ENCODE measurements at regions not wholly inside any gene's neighbourhood (a gene's known extent, or its start where the extent isn't known, plus 50 kb on each side); places are given as distances from the start of the nearest gene placed in this dataset.

DNA sequence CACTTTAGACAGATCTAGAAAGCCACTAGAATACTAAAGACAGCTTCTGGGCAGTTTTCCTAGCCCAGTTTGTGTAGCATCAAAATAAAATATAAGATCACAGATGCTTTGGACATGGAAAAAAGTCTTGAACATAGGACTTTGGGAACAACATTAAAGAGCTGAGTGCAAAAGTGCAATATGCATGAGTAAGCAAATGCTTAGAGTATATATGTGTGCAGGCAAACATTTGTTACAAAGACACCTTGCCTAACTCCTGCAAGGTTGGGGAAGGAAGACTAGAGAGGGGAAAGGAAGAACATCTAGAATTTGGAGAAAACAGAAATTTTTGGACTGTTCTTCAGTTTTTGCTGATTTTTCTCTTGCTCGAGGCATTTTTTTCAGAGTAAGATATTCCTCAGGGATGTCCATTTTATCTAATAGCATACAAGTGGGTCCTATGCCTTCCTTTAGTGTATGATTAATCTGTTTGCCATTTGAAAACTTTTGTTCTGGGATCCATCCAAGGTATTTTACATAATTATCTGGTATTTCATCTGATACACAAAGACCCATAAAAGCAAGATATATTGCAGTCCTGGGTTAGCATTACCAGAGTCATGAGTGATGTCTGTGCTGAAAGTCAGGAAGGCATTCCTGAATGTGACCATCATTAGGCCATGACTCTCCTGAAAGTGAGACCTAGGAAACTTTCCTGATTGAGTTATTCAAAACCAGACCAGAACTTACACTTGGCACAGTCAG, 142.0 kb upstream of the RGMB start:
- peaks cover 0 to 6% of the 10 kb centered on the region in 2 donors for H3K9me3 ChIP-seq
- TF ChIP-seq, protein P1, sequence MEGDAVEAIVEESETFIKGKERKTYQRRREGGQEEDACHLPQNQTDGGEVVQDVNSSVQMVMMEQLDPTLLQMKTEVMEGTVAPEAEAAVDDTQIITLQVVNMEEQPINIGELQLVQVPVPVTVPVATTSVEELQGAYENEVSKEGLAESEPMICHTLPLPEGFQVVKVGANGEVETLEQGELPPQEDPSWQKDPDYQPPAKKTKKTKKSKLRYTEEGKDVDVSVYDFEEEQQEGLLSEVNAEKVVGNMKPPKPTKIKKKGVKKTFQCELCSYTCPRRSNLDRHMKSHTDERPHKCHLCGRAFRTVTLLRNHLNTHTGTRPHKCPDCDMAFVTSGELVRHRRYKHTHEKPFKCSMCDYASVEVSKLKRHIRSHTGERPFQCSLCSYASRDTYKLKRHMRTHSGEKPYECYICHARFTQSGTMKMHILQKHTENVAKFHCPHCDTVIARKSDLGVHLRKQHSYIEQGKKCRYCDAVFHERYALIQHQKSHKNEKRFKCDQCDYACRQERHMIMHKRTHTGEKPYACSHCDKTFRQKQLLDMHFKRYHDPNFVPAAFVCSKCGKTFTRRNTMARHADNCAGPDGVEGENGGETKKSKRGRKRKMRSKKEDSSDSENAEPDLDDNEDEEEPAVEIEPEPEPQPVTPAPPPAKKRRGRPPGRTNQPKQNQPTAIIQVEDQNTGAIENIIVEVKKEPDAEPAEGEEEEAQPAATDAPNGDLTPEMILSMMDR (IDR thresholded peaks at IDR 0.05), result no peak
- DNase-seq (ENCODE audit: low spot score), result no peak

GRCh38 chr5:98635656-98636055, 137.8 kb upstream of the RGMB start:
- no peaks in the 10 kb centered on the region for H3K27me3 ChIP-seq
- H3K9me3 ChIP-seq, result no peaks in the 10 kb centered on the region
- no peaks in the 10 kb centered on the region for H3K4me1 ChIP-seq
- TF ChIP-seq, protein P1 (IDR thresholded peaks at IDR 0.05), result no peak
- no peak for DNase-seq (ENCODE audit: low spot score)
- H3K36me3 ChIP-seq, result no peaks in the 10 kb centered on the region
- no peak overlapping the region for H3K4me3 ChIP-seq
- no peak overlapping the region for H3K27ac ChIP-seq

More for the DNA sequence above, 142.0 kb upstream of the RGMB start:
- Histone ChIP-seq H3K36me3 (no peaks in the 10 kb centered on the region), H3K4me3 (no peak overlapping the region), H3K27ac (no peak overlapping the region), H3K27me3 (no peaks in the 10 kb centered on the region), H3K4me1 (no peaks in the 10 kb centered on the region)

- DNase-seq (ENCODE audit: low spot score), result no peak
- Histone ChIP-seq H3K9me3 (no peaks in the 10 kb centered on the region), H3K4me3 (no peak overlapping the region), H3K36me3 (no peaks in the 10 kb centered on the region), H3K4me1 (no peaks in the 10 kb centered on the region), H3K27me3 (no peaks in the 10 kb centered on the region), H3K27ac (no peak overlapping the region)
- TF ChIP-seq, protein P1 (IDR thresholded peaks at IDR 0.05), result no peak
These were observed 136.3 kb upstream of the RGMB start for GRCh38 chr5:98637116-98637515.

DNA sequence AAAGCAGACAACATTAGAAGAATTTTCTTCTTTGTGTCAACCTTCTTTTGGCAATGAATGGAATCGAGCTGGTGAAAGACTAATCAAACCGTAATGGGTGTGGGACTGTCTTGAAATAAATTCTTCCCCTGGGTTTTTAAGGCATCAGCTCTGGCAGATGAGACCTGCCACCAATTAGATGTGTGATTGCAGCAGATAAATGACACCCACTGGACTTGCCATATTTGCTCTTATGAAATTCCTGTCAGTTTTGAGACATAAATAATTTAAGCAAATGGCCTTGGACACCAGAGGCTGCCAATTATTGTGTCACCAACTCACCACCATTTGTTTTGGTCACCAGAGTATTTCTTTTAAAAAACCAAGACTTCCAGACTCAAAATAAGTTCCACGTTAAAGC, 135.9 kb upstream of the RGMB start:
- Histone ChIP-seq H3K27me3 (no peaks in the 10 kb centered on the region), H3K36me3 (no peaks in the 10 kb centered on the region), H3K27ac (no peak overlapping the region), H3K4me1 (no peaks in the 10 kb centered on the region), H3K9me3 (no peaks in the 10 kb centered on the region), H3K4me3 (no peak overlapping the region)
- TF ChIP-seq, protein P1 (IDR thresholded peaks at IDR 0.05), result no peak
- DNase-seq (ENCODE audit: low spot score), result no peak

GRCh38 chr5:98638111-98638510, 135.4 kb upstream of the RGMB start:
- Histone ChIP-seq H3K4me3 (no peak overlapping the region), H3K9me3 (no peaks in the 10 kb centered on the region), H3K36me3 (no peaks in the 10 kb centered on the region), H3K27me3 (no peaks in the 10 kb centered on the region), H3K27ac (no peak overlapping the region), H3K4me1 (no peaks in the 10 kb centered on the region)
- TF ChIP-seq, protein P1 (IDR thresholded peaks at IDR 0.05), result no peak
- DNase-seq (ENCODE audit: low spot score), result no peak

DNA sequence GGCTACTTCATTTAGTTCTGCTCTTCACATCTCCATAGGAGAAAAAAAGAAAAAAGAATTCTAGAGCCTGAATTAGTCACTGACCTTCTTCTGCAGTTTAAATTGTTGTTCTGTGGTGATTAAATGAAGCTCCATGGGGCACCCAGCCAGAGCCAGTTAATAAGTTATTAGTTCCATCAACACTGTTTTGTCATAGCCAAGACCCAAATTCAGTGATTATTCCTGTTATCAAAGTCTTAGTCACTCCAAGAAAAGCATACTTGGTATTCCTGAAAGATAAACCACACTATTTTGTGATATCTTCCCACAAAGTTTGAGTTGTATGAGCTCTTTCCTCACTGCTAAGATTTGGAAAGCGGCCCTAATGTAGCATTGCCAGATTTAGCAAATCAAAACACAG, 134.8 kb upstream of the RGMB start:
- Histone ChIP-seq H3K36me3 (no peaks in the 10 kb centered on the region), H3K27me3 (no peaks in the 10 kb centered on the region), H3K27ac (no peak overlapping the region), H3K9me3 (no peaks in the 10 kb centered on the region), H3K4me3 (no peak overlapping the region), H3K4me1 (no peaks in the 10 kb centered on the region)
- TF ChIP-seq, protein P1 (IDR thresholded peaks at IDR 0.05), result no peak
- no peak for DNase-seq (ENCODE audit: low spot score)
